Right atrium auricular region (tissue), 2 donors: ENCODE measurements at regions not wholly inside any gene's neighbourhood (a gene's known extent, or its start where the extent isn't known, plus 50 kb on each side); places are given as distances from the start of the nearest gene placed in this dataset.

Source experiments
- DNase-seq: peaks from one replicate; pipeline ENCODE4 v3.0.0-alpha.2; 2019; ENCODE audit warnings: low spot score
- H3K27ac ChIP-seq, 2 donors: fragments of 200-600 bp; sonication (generic); 1 replicate in 1 of 2; 2 replicates in 1 of 2; pipeline ENCODE4 v1.5.1; 2016 to 2019
- H3K27me3 ChIP-seq, 2 donors: fragments of 200-600 bp; sonication (generic); one replicate each; pipeline versions ENCODE4 v1.5.1 to v1.6.0; 2017 to 2019
- H3K36me3 ChIP-seq: fragments of 200-600 bp; sonication (generic); one replicate; pipeline ENCODE4 v1.5.1; 2016
- H3K4me1 ChIP-seq, 2 donors: fragments of 200-600 bp; sonication (generic); one replicate each; pipeline versions ENCODE4 v1.5.1 to v1.6.0; 2017 to 2019
- H3K4me3 ChIP-seq, 2 donors: fragments of 200-600 bp; sonication (generic); 1 replicate in 1 of 2; 2 replicates in 1 of 2; pipeline ENCODE4 v1.5.1; 2017 to 2019; ENCODE audit warnings: mild to moderate bottlenecking in 1 of 2, moderate library complexity in 1 of 2
- H3K9me3 ChIP-seq, 2 donors: fragments of 200-600 bp; sonication (generic); one replicate each; pipeline ENCODE4 v1.5.1; 2019
- CTCF ChIP-seq, 2 donors: fragments of 200-600 bp; sonication (generic); IDR thresholded peaks; one replicate each; pipeline ENCODE4 v1.5.1; 2019; ENCODE audit warnings: antibody characterized with exemption in 2 of 2

- DNase-seq: no peak
- Histone ChIP-seq H3K27ac (no peak overlapping the region), H3K4me3 (no peak overlapping the region), H3K4me1 (no peaks in the 10 kb centered on the region), H3K27me3 (no peaks in the 10 kb centered on the region), H3K36me3 (no peaks in the 10 kb centered on the region), H3K9me3 (no peaks in the 10 kb centered on the region)
- TF ChIP-seq CTCF (IDR thresholded peaks at IDR 0.05): no peak
Measured at GRCh38 chr2:150686391-150686790, 198.9 kb upstream of the RND3 start.

- Histone ChIP-seq H3K27ac (no peak overlapping the region), H3K9me3 (no peaks in the 10 kb centered on the region), H3K4me1 (no peaks in the 10 kb centered on the region), H3K27me3 (no peaks in the 10 kb centered on the region), H3K4me3 (no peak overlapping the region), H3K36me3 (no peaks in the 10 kb centered on the region)
- TF ChIP-seq CTCF (IDR thresholded peaks at IDR 0.05): no peak
- DNase-seq: no peak
Measured at GRCh38 chr2:150681120-150681804, 193.8 kb upstream of the RND3 start.

GRCh38 chr2:150679456-150680120, 192.1 kb upstream of the RND3 start:
- H3K27ac ChIP-seq: no peak overlapping the region
- H3K36me3 ChIP-seq: no peaks in the 10 kb centered on the region
- no peaks in the 10 kb centered on the region for H3K27me3 ChIP-seq
- no peak for DNase-seq
- H3K4me1 ChIP-seq: no peaks in the 10 kb centered on the region
- no peaks in the 10 kb centered on the region for H3K9me3 ChIP-seq
- H3K4me3 ChIP-seq: no peak overlapping the region
- TF ChIP-seq CTCF (IDR thresholded peaks at IDR 0.05): no peak

- H3K27me3 ChIP-seq: no peaks in the 10 kb centered on the region
- no peak for DNase-seq
- no peak overlapping the region for H3K27ac ChIP-seq
- H3K4me3 ChIP-seq: no peak overlapping the region
- H3K4me1 ChIP-seq: no peaks in the 10 kb centered on the region
- H3K9me3 ChIP-seq: no peaks in the 10 kb centered on the region
- H3K36me3 ChIP-seq: no peaks in the 10 kb centered on the region
- no peak for TF ChIP-seq CTCF (IDR thresholded peaks at IDR 0.05)
Measured at GRCh38 chr2:150677551-150677950, 190.1 kb upstream of the RND3 start.

GRCh38 chr2:150676747-150677383, 189.4 kb upstream of the RND3 start:
- Histone ChIP-seq H3K36me3 (no peaks in the 10 kb centered on the region), H3K9me3 (no peaks in the 10 kb centered on the region), H3K4me3 (no peak overlapping the region), H3K4me1 (no peaks in the 10 kb centered on the region), H3K27me3 (no peaks in the 10 kb centered on the region), H3K27ac (no peak overlapping the region)
- DNase-seq: no peak
- no peak for TF ChIP-seq CTCF (IDR thresholded peaks at IDR 0.05)
